T follicular helper cell (primary cell): ENCODE measurements at regions not wholly inside any gene's neighbourhood (a gene's known extent, or its start where the extent isn't known, plus 50 kb on each side); places are given as distances from the start of the nearest gene placed in this dataset.
"Not testable (repeated sequence)": the region's sequence is repeated elsewhere in the genome, so short reads cannot be mapped to it uniquely, and the experiment has no call there.

Experiments
- DNase-seq: peaks from one replicate; pipeline ENCODE4 v3.0.0-alpha.2; 2020; ENCODE audit warnings: low read depth

- no peak for DNase-seq
Measured at GRCh38 chr19:29013325-29013724, 199.6 kb downstream of the UQCRFS1 start.

DNA sequence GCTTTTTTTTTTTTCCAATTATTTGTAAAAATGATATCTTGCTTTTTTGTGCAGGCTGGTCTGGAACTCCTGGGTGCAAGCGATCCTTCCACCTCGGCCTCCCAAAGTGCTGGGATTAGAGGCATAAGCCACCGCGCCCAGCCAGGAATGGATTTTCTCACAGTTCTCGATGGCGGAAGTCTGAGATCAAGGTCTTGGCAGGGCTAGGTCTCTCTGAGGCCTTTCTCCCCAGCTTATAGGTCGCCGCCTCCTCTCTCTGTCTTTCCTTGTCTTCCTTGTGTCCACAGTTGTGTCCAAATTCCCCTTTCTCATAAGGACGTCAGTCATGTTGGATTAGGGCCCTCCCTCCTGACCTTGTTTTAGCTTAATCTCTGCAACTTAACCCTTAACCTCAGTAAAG, 200.5 kb downstream of the UQCRFS1 start:
- no peak for DNase-seq

DNA sequence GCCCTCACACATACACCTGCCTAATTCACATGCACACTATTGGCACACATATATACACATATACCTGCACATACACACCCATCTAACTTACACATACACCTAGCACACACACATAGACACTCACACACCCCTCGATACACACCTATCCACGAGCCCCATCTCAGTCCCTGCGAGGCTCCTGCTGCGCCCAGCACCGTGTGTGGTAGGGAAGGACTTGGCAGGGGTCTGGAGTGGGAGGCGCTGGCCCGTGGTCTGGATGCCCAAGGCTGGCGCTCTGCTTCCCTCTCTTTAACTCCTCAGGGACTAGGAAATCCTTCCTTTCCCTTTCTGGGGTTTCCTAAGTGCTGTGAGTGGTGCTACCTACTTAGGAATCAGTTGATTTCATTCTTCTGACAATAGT, 202.7 kb downstream of the UQCRFS1 start:
- no peak for DNase-seq

DNA sequence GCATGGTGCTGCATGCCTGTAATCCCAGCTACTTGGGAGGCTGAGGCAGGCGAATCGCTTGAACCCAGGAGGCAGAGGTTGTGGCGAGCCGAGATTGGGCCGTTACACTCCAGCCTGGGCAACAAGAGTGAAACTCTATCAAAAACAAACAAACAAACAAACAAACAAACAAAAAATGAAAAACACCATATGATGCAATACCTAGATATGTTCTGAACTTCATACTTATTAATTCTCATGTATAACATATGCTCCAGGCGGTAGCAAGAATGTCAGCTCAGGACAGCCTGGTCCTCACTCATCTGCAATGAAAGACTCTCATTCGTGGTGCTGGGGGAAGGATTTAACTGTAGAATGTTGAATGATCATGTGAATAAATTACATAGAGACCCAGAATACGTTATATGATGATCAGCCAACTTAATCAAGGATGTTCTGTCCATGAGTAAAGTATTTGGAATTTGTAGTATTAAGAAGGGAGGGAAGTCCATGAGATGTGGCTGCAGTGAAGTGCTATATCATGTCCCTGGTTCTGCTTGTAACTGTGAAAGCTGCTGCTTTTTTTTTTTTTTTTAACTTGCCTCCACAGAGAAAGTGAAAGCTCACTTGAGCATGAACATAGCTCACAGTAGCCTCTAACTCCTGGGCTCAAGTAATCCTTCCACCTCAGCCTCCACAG, 206.8 kb downstream of the UQCRFS1 start:
- no peak for DNase-seq

- no peak for DNase-seq
Measured at GRCh38 chr19:29004796-29005195, 208.2 kb downstream of the UQCRFS1 start.

- DNase-seq = no peak
Measured at GRCh38 chr19:29003641-29004409, 209.1 kb downstream of the UQCRFS1 start.

DNA sequence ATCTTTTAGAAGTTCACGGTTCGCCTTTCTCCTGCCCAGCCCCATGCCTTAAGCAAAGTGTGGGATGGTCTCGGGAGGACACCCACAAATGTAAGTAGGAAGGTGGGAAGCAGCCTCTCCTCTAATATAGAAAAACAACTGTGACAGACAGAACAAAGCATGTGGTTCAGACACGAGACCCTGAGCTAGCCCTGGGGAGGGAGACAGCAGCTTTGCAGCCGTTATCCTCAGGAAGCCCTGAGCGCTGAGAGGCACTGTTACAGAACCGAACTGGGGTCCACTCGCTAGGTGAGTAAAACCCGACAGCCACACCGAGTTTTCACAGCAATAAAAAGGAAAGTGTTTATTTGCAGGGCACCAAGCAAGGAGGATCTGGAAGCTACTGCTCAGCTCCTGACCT, 210.6 kb downstream of the UQCRFS1 start:
- no peak for DNase-seq

DNA sequence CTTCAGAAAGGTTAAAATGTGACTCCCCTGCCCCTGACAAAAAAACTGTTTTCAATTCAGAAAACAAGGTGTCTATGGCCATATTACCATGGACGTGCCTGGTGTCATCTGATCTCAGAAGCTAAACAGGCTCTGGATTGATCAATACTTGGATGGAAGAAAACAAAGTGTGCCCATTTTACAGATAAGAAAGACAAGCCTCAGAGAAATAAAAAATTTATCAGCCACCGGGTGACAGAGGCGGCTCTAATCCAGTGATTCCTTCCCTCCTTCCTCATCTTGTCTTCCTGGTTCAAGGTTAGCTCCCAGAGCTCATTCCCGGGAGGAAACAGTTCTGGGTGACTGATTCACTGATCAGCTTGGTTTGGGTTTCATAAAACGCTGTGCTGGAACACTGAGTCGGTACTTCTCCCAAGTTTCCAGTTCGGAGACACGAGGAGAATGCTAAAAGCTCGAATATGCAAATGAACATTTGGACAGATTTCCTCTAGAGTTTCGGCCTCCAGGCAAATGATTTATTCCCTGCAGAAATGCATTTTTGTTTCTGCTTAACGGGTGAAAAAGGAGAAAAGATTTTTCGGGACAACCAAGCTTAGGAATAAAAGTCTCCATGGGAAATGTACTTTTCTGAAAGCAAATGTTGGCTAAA, 211.2 kb downstream of the UQCRFS1 start:
- DNase-seq = no peak

GRCh38 chr19:29001141-29001581, 211.8 kb downstream of the UQCRFS1 start:
- no peak for DNase-seq

- no peak for DNase-seq
Measured at GRCh38 chr19:28999724-29000433, 213.1 kb downstream of the UQCRFS1 start.

DNA sequence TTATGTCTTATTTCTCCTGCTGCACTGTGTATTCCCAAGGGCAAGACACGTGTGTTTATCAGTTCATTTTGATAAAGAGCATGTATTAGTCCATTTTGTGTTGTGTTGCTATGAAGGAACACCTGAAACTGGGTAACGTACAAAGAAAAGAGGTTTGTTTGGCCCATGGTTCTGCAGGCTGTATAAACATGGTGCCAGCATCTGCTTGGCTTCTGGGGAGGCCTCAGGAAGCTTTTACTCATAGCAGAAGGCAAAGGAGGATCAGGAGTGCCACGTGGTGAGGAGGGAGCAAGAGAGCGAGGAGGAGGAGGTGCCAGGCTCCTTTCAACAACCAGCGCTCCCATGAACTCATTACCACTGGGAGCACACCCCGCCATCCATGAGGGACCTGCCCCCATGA, 214.0 kb downstream of the UQCRFS1 start:
- DNase-seq = no peak

DNA sequence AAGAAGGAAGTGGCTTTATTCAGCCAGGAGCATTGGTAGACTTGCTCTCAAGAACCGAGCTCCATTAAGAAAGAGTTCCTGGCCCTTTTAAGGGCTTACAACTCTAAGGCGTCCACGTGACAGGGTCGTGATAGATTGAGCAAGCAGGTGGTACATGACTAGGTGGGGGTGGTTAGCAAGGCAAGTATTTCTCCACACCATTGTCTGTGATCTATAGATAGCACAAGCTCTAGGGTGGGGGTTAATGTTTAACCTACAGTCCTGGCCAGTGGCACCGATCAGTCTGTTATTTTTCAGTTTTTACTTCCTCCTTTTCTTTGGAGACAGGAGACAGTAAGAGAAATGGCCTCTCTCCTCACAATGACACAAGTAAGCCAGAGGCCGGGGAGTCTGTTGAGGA, 215.1 kb downstream of the UQCRFS1 start:
- DNase-seq = not testable (repeated sequence)

GRCh38 chr19:28990522-28990921, 222.4 kb downstream of the UQCRFS1 start:
- DNase-seq = no peak

- no peak for DNase-seq
Measured at GRCh38 chr19:28989739-28990138, 223.2 kb downstream of the UQCRFS1 start.

DNA sequence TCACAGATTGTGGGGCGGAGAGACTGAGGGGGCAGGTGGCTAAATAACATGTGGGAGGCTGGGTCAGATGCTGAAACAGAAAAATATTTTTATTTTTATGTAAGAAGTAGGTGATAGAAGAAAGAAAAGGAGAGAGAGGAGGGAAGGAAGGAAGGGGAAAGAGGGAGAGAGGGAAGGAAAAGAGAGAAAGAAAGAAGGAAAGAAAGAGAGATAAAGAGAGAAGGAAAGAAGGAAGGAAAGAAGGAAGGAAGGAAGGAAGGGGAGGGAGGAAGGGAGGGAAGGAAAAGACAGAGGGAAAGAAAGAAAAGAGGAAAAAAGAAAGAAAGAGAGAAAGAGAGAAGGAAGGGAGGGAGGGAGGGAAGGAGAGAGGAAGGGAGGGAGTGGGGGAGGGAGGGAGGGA, 224.9 kb downstream of the UQCRFS1 start:
- no peak for DNase-seq

DNA sequence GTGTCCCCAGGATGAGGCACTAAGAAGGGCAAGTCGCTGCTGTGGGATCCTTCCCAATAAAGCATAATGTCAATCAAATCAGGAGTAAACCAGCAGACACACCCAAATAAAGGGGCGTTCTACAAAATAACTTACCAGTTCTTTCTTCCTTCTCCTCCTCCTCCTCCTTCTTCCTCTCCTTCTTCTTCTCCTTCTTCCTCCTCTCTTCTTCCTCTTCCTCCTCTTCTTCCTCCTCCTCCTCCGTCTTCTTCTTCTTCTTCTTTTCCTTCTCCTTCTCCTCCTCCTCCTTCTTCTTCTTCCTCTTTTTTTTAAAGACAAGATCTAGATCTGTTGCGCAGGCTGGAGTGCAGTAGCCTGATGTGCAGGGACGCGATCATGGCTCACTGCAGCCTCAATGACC, 225.8 kb downstream of the UQCRFS1 start:
- DNase-seq = no peak

DNA sequence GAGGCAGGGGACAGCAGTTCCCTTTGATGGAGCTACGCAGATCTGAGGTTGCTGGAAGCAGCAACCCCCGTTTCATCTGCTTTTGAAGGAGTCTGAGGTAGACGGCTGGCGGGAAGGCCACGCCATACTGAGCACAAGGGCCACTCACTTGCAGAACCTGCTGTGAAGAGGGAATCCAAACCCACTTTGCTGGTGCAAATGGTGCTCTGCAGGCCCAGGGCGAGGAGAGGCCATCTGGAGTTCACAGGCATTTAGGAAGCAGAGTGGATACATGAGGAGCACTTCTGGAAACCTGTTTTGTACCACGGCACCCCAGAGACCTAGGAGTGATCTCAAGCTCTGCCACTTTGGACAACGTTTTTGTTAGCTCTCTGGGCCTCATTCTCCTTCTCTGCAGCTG, 227.8 kb downstream of the UQCRFS1 start:
- no peak for DNase-seq

DNA sequence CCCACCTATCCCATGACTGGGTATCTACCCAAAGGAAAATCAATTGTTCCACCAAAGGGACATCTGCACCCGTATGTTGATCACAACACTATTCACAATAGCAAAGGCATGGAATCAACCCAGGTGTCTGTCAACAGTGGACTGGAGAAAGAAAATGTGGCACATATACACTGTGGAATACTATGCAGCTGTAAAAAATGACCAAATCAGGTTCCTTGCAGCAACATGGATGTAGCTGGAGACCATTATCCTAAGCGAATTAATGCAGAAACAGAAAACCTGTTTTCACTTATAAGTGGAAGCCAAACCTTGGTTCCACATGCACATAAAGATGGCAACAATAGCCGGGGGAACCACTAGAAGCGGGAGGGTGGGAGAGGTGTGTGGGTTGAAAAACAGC, 228.6 kb downstream of the UQCRFS1 start:
- DNase-seq = no peak

- no peak for DNase-seq
Measured at GRCh38 chr19:28983430-28983829, 229.5 kb downstream of the UQCRFS1 start.

GRCh38 chr19:28981994-28982393, 231.0 kb downstream of the UQCRFS1 start:
- no peak for DNase-seq

GRCh38 chr19:28981518-28981917, 231.4 kb downstream of the UQCRFS1 start:
- DNase-seq = no peak

GRCh38 chr19:28980236-28980868, 232.6 kb downstream of the UQCRFS1 start:
- no peak for DNase-seq
